ENCODE measurements at regions not wholly inside any gene's neighbourhood (a gene's known extent, or its start where the extent isn't known, plus 50 kb on each side); places are given as distances from the start of the nearest gene placed in this dataset.

- Histone ChIP-seq H3K9me3 (ENCODE audit: control insufficient read depth, low read length) (no peaks in the 10 kb centered on the region), H3K36me3 (ENCODE audit: control insufficient read depth, insufficient read depth, low read length) (no peaks in the 10 kb centered on the region), H3K27me3 (ENCODE audit: control insufficient read depth, insufficient read depth, low read length) (no peaks in the 10 kb centered on the region), H3K4me1 (ENCODE audit: control insufficient read depth, insufficient read depth, low read length) (peaks cover 42% of the 10 kb centered on the region), H3K9ac (ENCODE audit: low read length) (no peak overlapping the region), H3K4me3 (ENCODE audit: low read length) (no peak overlapping the region)
Measured at GRCh38 chr6:144335311-144335861, 50.3 kb downstream of the UTRN start.

DNA sequence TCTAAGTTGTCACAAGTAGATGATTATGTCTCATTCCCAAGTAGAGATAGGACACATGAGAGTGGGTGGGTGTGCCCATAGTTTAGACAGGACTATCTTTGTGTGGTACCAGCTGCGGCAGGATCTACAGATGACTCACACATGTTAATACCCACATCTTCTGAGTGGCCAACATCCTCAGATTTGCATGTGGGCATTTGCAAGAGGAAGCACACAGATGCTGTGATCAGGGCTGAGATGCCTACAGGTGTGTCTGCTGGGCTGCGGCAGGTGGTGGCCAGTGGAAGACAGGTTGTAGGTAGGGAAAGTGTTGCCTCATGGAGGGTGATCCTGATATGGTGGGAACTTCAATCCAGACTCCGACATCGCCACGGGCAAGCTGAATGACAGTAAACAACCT lies 50.8 kb downstream of the UTRN start:
- no peaks in the 10 kb centered on the region for H3K27me3 ChIP-seq (ENCODE audit: control insufficient read depth, insufficient read depth, low read length)

DNA sequence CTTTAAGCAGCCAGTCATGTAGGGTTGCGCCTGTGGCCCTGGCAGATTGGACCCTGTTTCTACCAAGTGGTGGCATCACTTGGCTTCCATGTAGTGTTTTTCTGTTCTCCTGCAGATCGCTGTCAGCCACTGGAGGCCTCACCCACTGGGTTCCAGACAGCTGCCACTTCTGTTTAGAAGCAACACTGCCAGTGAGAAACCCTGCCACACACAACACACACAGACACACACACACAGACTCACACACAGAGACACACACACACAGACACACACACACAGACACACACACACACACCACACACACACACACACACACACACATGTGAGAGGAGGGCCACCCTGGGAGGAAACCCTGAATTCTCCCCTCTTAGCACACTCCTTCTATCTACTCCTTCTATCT lies 51.8 kb downstream of the UTRN start:
- Histone ChIP-seq H3K9ac (ENCODE audit: low read length) (no peak overlapping the region), H3K4me3 (ENCODE audit: low read length) (no peak overlapping the region), H3K36me3 (ENCODE audit: control insufficient read depth, insufficient read depth, low read length) (no peaks in the 10 kb centered on the region), H3K9me3 (ENCODE audit: control insufficient read depth, low read length) (no peaks in the 10 kb centered on the region), H3K27me3 (ENCODE audit: control insufficient read depth, insufficient read depth, low read length) (no peaks in the 10 kb centered on the region), H3K4me1 (ENCODE audit: control insufficient read depth, insufficient read depth, low read length) (peaks cover 42% of the 10 kb centered on the region)

More for the DNA sequence above, 50.8 kb downstream of the UTRN start:
- Histone ChIP-seq H3K9ac (ENCODE audit: low read length) (no peak overlapping the region), H3K4me1 (ENCODE audit: control insufficient read depth, insufficient read depth, low read length) (peaks cover 42% of the 10 kb centered on the region), H3K9me3 (ENCODE audit: control insufficient read depth, low read length) (no peaks in the 10 kb centered on the region), H3K36me3 (ENCODE audit: control insufficient read depth, insufficient read depth, low read length) (no peaks in the 10 kb centered on the region), H3K4me3 (ENCODE audit: low read length) (no peak overlapping the region)

- no peaks in the 10 kb centered on the region for H3K27me3 ChIP-seq (ENCODE audit: control insufficient read depth, insufficient read depth, low read length)
- no peak overlapping the region for H3K4me3 ChIP-seq (ENCODE audit: low read length)
- no peaks in the 10 kb centered on the region for H3K36me3 ChIP-seq (ENCODE audit: control insufficient read depth, insufficient read depth, low read length)
- H3K4me1 ChIP-seq (ENCODE audit: control insufficient read depth, insufficient read depth, low read length): peaks cover 50% of the 10 kb centered on the region
- H3K9me3 ChIP-seq (ENCODE audit: control insufficient read depth, low read length): no peaks in the 10 kb centered on the region
- H3K9ac ChIP-seq (ENCODE audit: low read length): no peak overlapping the region
Measured at GRCh38 chr6:144338474-144338873, 53.3 kb downstream of the UTRN start.

- Histone ChIP-seq H3K9me3 (ENCODE audit: control insufficient read depth, low read length) (no peaks in the 10 kb centered on the region), H3K4me1 (ENCODE audit: control insufficient read depth, insufficient read depth, low read length) (peaks cover 57% of the 10 kb centered on the region), H3K9ac (ENCODE audit: low read length) (no peak overlapping the region), H3K27me3 (ENCODE audit: control insufficient read depth, insufficient read depth, low read length) (no peaks in the 10 kb centered on the region), H3K4me3 (ENCODE audit: low read length) (no peak overlapping the region), H3K36me3 (ENCODE audit: control insufficient read depth, insufficient read depth, low read length) (no peaks in the 10 kb centered on the region)
Measured at GRCh38 chr6:144338951-144339700, 54.0 kb downstream of the UTRN start.

- Histone ChIP-seq H3K4me1 (ENCODE audit: control insufficient read depth, insufficient read depth, low read length) (peaks cover 64% of the 10 kb centered on the region), H3K9me3 (ENCODE audit: control insufficient read depth, low read length) (no peaks in the 10 kb centered on the region), H3K27me3 (ENCODE audit: control insufficient read depth, insufficient read depth, low read length) (no peaks in the 10 kb centered on the region), H3K4me3 (ENCODE audit: low read length) (no peak overlapping the region), H3K9ac (ENCODE audit: low read length) (no peak overlapping the region), H3K36me3 (ENCODE audit: control insufficient read depth, insufficient read depth, low read length) (no peaks in the 10 kb centered on the region)
Measured at GRCh38 chr6:144339859-144340452, 54.8 kb downstream of the UTRN start.

DNA sequence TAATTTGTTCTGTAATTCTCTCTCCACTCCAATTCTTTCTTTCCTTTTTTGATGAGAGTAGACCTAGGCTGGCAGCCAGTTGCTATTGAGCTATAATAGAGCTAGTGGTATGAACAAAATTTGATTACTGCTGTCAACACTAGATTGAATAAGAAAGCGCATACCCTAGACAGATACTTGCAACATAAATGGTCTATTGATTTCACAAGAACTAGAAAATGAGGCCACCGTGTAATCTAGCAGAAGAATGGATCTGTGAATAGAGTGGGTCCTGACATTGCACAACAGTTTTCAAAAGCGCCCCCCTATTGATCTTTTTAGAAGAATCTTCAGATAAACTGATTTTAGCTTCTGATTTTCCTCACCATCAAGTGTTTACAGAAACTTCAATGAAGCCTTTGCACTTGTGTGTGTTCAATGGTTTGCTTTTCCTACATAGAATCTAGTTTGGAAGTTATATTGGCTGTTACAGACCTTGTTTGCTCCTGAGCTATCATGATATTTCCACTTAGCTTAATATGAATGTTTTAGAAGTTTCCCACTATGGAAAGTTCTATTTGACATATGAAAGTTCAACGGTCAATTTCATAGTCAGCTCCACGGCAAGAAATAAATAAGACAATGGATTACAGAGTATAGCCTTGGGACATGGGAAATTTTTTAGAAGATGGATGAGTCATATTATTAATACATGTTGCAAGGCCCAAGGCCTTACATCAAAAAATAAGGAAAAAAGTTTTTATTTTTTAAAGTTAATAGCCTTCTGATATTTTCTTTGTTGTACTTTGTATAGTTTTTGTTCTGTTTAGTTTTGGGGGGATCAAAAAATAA lies 55.6 kb downstream of the UTRN start:
- Histone ChIP-seq H3K36me3 (ENCODE audit: control insufficient read depth, insufficient read depth, low read length) (no peaks in the 10 kb centered on the region), H3K9me3 (ENCODE audit: control insufficient read depth, low read length) (no peaks in the 10 kb centered on the region), H3K27me3 (ENCODE audit: control insufficient read depth, insufficient read depth, low read length) (no peaks in the 10 kb centered on the region), H3K9ac (ENCODE audit: low read length) (no peak overlapping the region), H3K4me1 (ENCODE audit: control insufficient read depth, insufficient read depth, low read length) (peaks cover 61% of the 10 kb centered on the region), H3K4me3 (ENCODE audit: low read length) (no peak overlapping the region)

- Histone ChIP-seq H3K9ac (ENCODE audit: low read length) (no peak overlapping the region), H3K4me1 (ENCODE audit: control insufficient read depth, insufficient read depth, low read length) (peaks cover 52% of the 10 kb centered on the region), H3K9me3 (ENCODE audit: control insufficient read depth, low read length) (no peaks in the 10 kb centered on the region), H3K36me3 (ENCODE audit: control insufficient read depth, insufficient read depth, low read length) (no peaks in the 10 kb centered on the region), H3K4me3 (ENCODE audit: low read length) (no peak overlapping the region), H3K27me3 (ENCODE audit: control insufficient read depth, insufficient read depth, low read length) (no peaks in the 10 kb centered on the region)
Measured at GRCh38 chr6:144341831-144342527, 56.8 kb downstream of the UTRN start.

- peak overlapping the region; percentile 5 for H3K9ac ChIP-seq (ENCODE audit: low read length)
- no peaks in the 10 kb centered on the region for H3K9me3 ChIP-seq (ENCODE audit: control insufficient read depth, low read length)
- H3K4me1 ChIP-seq (ENCODE audit: control insufficient read depth, insufficient read depth, low read length): peaks cover 54% of the 10 kb centered on the region
- H3K27me3 ChIP-seq (ENCODE audit: control insufficient read depth, insufficient read depth, low read length): no peaks in the 10 kb centered on the region
- H3K36me3 ChIP-seq (ENCODE audit: control insufficient read depth, insufficient read depth, low read length): no peaks in the 10 kb centered on the region
- H3K4me3 ChIP-seq (ENCODE audit: low read length): no peak overlapping the region
Measured at GRCh38 chr6:144343701-144344428, 58.7 kb downstream of the UTRN start.

- Histone ChIP-seq H3K9me3 (ENCODE audit: control insufficient read depth, low read length) (no peaks in the 10 kb centered on the region), H3K27me3 (ENCODE audit: control insufficient read depth, insufficient read depth, low read length) (no peaks in the 10 kb centered on the region), H3K9ac (ENCODE audit: low read length) (peak overlapping the region; percentile 5), H3K4me1 (ENCODE audit: control insufficient read depth, insufficient read depth, low read length) (peaks cover 54% of the 10 kb centered on the region), H3K4me3 (ENCODE audit: low read length) (no peak overlapping the region), H3K36me3 (ENCODE audit: control insufficient read depth, insufficient read depth, low read length) (no peaks in the 10 kb centered on the region)
Measured at GRCh38 chr6:144344646-144345045, 59.5 kb downstream of the UTRN start.

DNA sequence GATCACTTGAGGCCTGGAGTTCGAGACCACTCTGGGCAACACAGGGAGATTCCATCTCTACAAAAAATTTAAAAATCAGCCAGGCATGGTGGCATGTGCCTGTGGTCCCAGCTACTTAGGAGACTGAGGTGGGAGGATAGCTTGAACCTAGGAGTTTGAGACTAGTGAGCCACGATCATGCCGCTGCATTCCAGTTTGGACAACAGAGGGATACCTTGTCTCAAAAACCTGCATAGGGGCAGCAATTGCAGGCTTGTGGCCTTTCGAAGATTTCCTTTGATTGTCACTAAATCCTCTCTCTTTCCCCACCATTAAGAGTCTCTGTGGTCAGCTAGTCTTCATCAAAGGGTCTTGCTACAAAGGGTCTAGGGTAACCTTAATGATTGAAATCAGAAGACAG lies 60.3 kb downstream of the UTRN start:
- Histone ChIP-seq H3K36me3 (ENCODE audit: control insufficient read depth, insufficient read depth, low read length) (no peaks in the 10 kb centered on the region), H3K9ac (ENCODE audit: low read length) (no peak overlapping the region), H3K27me3 (ENCODE audit: control insufficient read depth, insufficient read depth, low read length) (no peaks in the 10 kb centered on the region), H3K4me1 (ENCODE audit: control insufficient read depth, insufficient read depth, low read length) (peaks cover 49% of the 10 kb centered on the region), H3K9me3 (ENCODE audit: control insufficient read depth, low read length) (no peaks in the 10 kb centered on the region), H3K4me3 (ENCODE audit: low read length) (no peak overlapping the region)

Measured in mucosa of stomach (tissue), 1 donor.